ENCODE measurements at regions not wholly inside any gene's neighbourhood (a gene's known extent, or its start where the extent isn't known, plus 50 kb on each side); places are given as distances from the start of the nearest gene placed in this dataset.

- H3K4me3 ChIP-seq (ENCODE audit: low read depth in 1 of 5, low read length in 5 of 5): no peak overlapping the region
- H3K27me3 ChIP-seq (ENCODE audit: control insufficient read depth in 5 of 5, insufficient read depth in 4 of 5, low read length in 5 of 5): no peaks in the 10 kb centered on the region
- H3K36me3 ChIP-seq (ENCODE audit: control insufficient read depth in 5 of 5, insufficient read depth in 5 of 5, low read length in 5 of 5): no peaks in the 10 kb centered on the region
- H3K27ac ChIP-seq (ENCODE audit: low read depth, low read length): no peak overlapping the region
- H3K9ac ChIP-seq (ENCODE audit: low read length in 5 of 5): no peak overlapping the region
- H3K4me1 ChIP-seq (ENCODE audit: control insufficient read depth in 5 of 5, insufficient read depth in 5 of 5, low read length in 5 of 5): no peaks in the 10 kb centered on the region
- no peaks in the 10 kb centered on the region for H3K9me3 ChIP-seq (ENCODE audit: control insufficient read depth in 5 of 5, low read length in 5 of 5)
These were observed 117.4 kb upstream of the EPB41L3 start for GRCh38 chr18:5661179-5661578.

- Histone ChIP-seq H3K36me3 (ENCODE audit: control insufficient read depth in 5 of 5, insufficient read depth in 5 of 5, low read length in 5 of 5) (no peaks in the 10 kb centered on the region), H3K9ac (ENCODE audit: low read length in 5 of 5) (no peak overlapping the region), H3K27ac (ENCODE audit: low read depth, low read length) (no peak overlapping the region), H3K4me1 (ENCODE audit: control insufficient read depth in 5 of 5, insufficient read depth in 5 of 5, low read length in 5 of 5) (no peaks in the 10 kb centered on the region), H3K9me3 (ENCODE audit: control insufficient read depth in 5 of 5, low read length in 5 of 5) (no peaks in the 10 kb centered on the region), H3K4me3 (ENCODE audit: low read depth in 1 of 5, low read length in 5 of 5) (no peak overlapping the region), H3K27me3 (ENCODE audit: control insufficient read depth in 5 of 5, insufficient read depth in 4 of 5, low read length in 5 of 5) (no peaks in the 10 kb centered on the region)
These were observed 110.0 kb upstream of the EPB41L3 start for GRCh38 chr18:5653802-5654201.

GRCh38 chr18:5651736-5652135 is 107.9 kb upstream of the EPB41L3 start:
- H3K4me1 ChIP-seq (ENCODE audit: control insufficient read depth in 5 of 5, insufficient read depth in 5 of 5, low read length in 5 of 5): no peaks in the 10 kb centered on the region
- H3K9me3 ChIP-seq (ENCODE audit: control insufficient read depth in 5 of 5, low read length in 5 of 5): no peaks in the 10 kb centered on the region
- no peak overlapping the region for H3K4me3 ChIP-seq (ENCODE audit: low read depth in 1 of 5, low read length in 5 of 5)
- no peak overlapping the region for H3K27ac ChIP-seq (ENCODE audit: low read depth, low read length)
- no peaks in the 10 kb centered on the region for H3K27me3 ChIP-seq (ENCODE audit: control insufficient read depth in 5 of 5, insufficient read depth in 4 of 5, low read length in 5 of 5)
- no peaks in the 10 kb centered on the region for H3K36me3 ChIP-seq (ENCODE audit: control insufficient read depth in 5 of 5, insufficient read depth in 5 of 5, low read length in 5 of 5)
- H3K9ac ChIP-seq (ENCODE audit: low read length in 5 of 5): no peak overlapping the region

DNA sequence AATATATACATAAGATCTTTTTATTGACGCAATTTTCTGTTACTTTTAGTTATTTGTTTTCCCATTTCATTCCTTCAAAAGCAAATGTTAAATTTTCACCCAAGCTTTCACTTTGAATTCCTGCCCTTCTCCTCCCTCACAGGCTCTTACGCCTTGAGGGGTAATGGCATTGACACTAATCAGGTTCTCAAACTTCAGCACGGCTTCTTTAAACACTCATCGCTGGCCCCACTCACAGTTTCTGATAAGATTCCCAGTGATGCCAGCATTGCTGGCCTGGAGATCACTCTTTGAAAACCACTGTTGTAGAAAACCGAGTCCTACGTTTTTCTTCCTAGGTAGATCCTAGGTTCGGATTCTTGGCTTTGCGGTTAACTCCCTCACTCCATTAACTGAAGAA is 105.6 kb upstream of the EPB41L3 start:
- no peaks in the 10 kb centered on the region for H3K36me3 ChIP-seq (ENCODE audit: control insufficient read depth in 5 of 5, insufficient read depth in 5 of 5, low read length in 5 of 5)
- H3K9me3 ChIP-seq (ENCODE audit: control insufficient read depth in 5 of 5, low read length in 5 of 5): no peaks in the 10 kb centered on the region
- H3K4me1 ChIP-seq (ENCODE audit: control insufficient read depth in 5 of 5, insufficient read depth in 5 of 5, low read length in 5 of 5): no peaks in the 10 kb centered on the region
- H3K27ac ChIP-seq (ENCODE audit: low read depth, low read length): no peak overlapping the region
- no peak overlapping the region for H3K4me3 ChIP-seq (ENCODE audit: low read depth in 1 of 5, low read length in 5 of 5)
- no peak overlapping the region for H3K9ac ChIP-seq (ENCODE audit: low read length in 5 of 5)
- peaks cover 0 to 2% (median 0%) of the 10 kb centered on the region in 5 donors for H3K27me3 ChIP-seq (ENCODE audit: control insufficient read depth in 5 of 5, insufficient read depth in 4 of 5, low read length in 5 of 5)

- Histone ChIP-seq H3K4me1 (ENCODE audit: control insufficient read depth in 5 of 5, insufficient read depth in 5 of 5, low read length in 5 of 5) (no peaks in the 10 kb centered on the region), H3K4me3 (ENCODE audit: low read depth in 1 of 5, low read length in 5 of 5) (no peak overlapping the region), H3K27ac (ENCODE audit: low read depth, low read length) (no peak overlapping the region), H3K9me3 (ENCODE audit: control insufficient read depth in 5 of 5, low read length in 5 of 5) (no peaks in the 10 kb centered on the region), H3K9ac (ENCODE audit: low read length in 5 of 5) (no peak overlapping the region), H3K27me3 (ENCODE audit: control insufficient read depth in 5 of 5, insufficient read depth in 4 of 5, low read length in 5 of 5) (peaks cover 0 to 6% (median 0%) of the 10 kb centered on the region in 5 donors), H3K36me3 (ENCODE audit: control insufficient read depth in 5 of 5, insufficient read depth in 5 of 5, low read length in 5 of 5) (no peaks in the 10 kb centered on the region)
These were observed 102.9 kb upstream of the EPB41L3 start for GRCh38 chr18:5646739-5647138.

DNA sequence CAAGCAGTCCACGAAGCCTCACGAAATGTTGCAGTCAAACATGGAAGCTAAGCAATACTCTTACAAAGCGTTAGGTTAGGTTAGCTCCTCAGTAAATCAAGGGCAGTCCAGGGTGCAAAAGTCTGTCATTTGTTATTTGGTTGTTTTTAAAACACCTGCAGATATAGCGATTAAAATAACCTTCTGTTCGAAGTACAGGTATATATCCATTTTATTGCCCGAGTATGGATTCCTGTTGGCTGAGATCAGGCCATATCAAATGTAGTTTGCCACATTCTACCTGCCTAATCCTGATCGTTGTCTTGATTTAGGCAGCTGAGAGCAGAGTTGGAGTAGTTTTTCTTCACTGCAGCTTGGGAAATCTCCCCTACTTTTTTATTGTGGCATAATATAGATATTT is 99.5 kb upstream of the EPB41L3 start:
- Histone ChIP-seq H3K27me3 (ENCODE audit: control insufficient read depth in 5 of 5, insufficient read depth in 4 of 5, low read length in 5 of 5) (peaks cover 0 to 6% (median 0%) of the 10 kb centered on the region in 5 donors), H3K27ac (ENCODE audit: low read depth, low read length) (no peak overlapping the region), H3K4me3 (ENCODE audit: low read depth in 1 of 5, low read length in 5 of 5) (no peak overlapping the region), H3K36me3 (ENCODE audit: control insufficient read depth in 5 of 5, insufficient read depth in 5 of 5, low read length in 5 of 5) (no peaks in the 10 kb centered on the region), H3K4me1 (ENCODE audit: control insufficient read depth in 5 of 5, insufficient read depth in 5 of 5, low read length in 5 of 5) (no peaks in the 10 kb centered on the region), H3K9me3 (ENCODE audit: control insufficient read depth in 5 of 5, low read length in 5 of 5) (no peaks in the 10 kb centered on the region), H3K9ac (ENCODE audit: low read length in 5 of 5) (no peak overlapping the region)

- H3K27me3 ChIP-seq (ENCODE audit: control insufficient read depth in 5 of 5, insufficient read depth in 4 of 5, low read length in 5 of 5): peaks cover 0 to 6% (median 0%) of the 10 kb centered on the region in 5 donors
- no peaks in the 10 kb centered on the region for H3K9me3 ChIP-seq (ENCODE audit: control insufficient read depth in 5 of 5, low read length in 5 of 5)
- H3K27ac ChIP-seq (ENCODE audit: low read depth, low read length): no peak overlapping the region
- H3K9ac ChIP-seq (ENCODE audit: low read length in 5 of 5): no peak overlapping the region
- H3K36me3 ChIP-seq (ENCODE audit: control insufficient read depth in 5 of 5, insufficient read depth in 5 of 5, low read length in 5 of 5): no peaks in the 10 kb centered on the region
- H3K4me1 ChIP-seq (ENCODE audit: control insufficient read depth in 5 of 5, insufficient read depth in 5 of 5, low read length in 5 of 5): no peaks in the 10 kb centered on the region
- H3K4me3 ChIP-seq (ENCODE audit: low read depth in 1 of 5, low read length in 5 of 5): no peak overlapping the region
These were observed 97.1 kb upstream of the EPB41L3 start for GRCh38 chr18:5640939-5641338.

DNA sequence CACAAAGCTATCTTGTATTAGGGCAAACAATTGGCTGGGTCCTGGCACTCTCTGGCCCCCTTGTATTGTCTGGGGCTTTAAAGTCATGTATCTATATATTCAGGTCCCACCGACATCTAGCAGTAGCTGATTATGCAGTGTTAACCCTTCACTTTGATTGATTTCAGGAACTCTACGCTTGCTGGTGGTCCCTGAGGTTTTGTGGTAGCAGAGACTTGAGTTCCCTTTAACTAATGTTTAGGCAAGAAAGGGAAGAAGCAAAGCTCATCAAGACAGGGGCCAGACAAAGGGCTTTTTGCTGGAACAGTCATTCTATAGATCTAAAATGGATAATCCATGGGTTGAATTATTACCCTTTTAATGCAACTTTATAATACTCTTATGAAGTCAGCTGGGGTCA is 95.3 kb upstream of the EPB41L3 start:
- H3K4me3 ChIP-seq (ENCODE audit: low read depth in 1 of 5, low read length in 5 of 5): no peak overlapping the region
- no peak overlapping the region for H3K27ac ChIP-seq (ENCODE audit: low read depth, low read length)
- H3K9ac ChIP-seq (ENCODE audit: low read length in 5 of 5): no peak overlapping the region
- no peaks in the 10 kb centered on the region for H3K9me3 ChIP-seq (ENCODE audit: control insufficient read depth in 5 of 5, low read length in 5 of 5)
- no peaks in the 10 kb centered on the region for H3K36me3 ChIP-seq (ENCODE audit: control insufficient read depth in 5 of 5, insufficient read depth in 5 of 5, low read length in 5 of 5)
- H3K27me3 ChIP-seq (ENCODE audit: control insufficient read depth in 5 of 5, insufficient read depth in 4 of 5, low read length in 5 of 5): peaks cover 0 to under 1% (median 0%) of the 10 kb centered on the region in 5 donors
- no peaks in the 10 kb centered on the region for H3K4me1 ChIP-seq (ENCODE audit: control insufficient read depth in 5 of 5, insufficient read depth in 5 of 5, low read length in 5 of 5)

DNA sequence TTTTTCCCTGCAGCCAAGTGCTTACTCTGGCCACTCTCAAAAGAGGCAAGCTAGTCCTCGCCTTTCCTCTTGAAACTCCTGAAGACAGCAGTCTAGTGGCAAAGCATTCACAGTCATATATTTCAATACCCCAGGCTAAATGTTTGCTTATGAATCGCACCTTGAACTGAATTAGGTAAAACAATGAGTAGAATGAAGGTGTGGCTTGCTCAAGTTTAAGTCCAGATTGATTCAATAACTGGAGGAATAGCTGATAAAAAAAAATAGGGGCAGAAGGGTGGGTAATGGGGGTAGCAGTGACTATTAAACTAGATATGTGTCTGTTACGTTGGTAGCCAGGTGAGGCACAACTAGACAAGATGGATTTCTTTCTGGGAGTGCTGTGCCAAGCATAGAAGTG is 88.2 kb upstream of the EPB41L3 start:
- Histone ChIP-seq H3K9ac (ENCODE audit: low read length in 5 of 5) (no peak overlapping the region), H3K27me3 (ENCODE audit: control insufficient read depth in 5 of 5, insufficient read depth in 4 of 5, low read length in 5 of 5) (no peaks in the 10 kb centered on the region), H3K4me1 (ENCODE audit: control insufficient read depth in 5 of 5, insufficient read depth in 5 of 5, low read length in 5 of 5) (peaks cover 0 to 32% (median 19%) of the 10 kb centered on the region in 5 donors), H3K4me3 (ENCODE audit: low read depth in 1 of 5, low read length in 5 of 5) (no peak overlapping the region), H3K27ac (ENCODE audit: low read depth, low read length) (no peak overlapping the region), H3K9me3 (ENCODE audit: control insufficient read depth in 5 of 5, low read length in 5 of 5) (no peaks in the 10 kb centered on the region), H3K36me3 (ENCODE audit: control insufficient read depth in 5 of 5, insufficient read depth in 5 of 5, low read length in 5 of 5) (no peaks in the 10 kb centered on the region)

DNA sequence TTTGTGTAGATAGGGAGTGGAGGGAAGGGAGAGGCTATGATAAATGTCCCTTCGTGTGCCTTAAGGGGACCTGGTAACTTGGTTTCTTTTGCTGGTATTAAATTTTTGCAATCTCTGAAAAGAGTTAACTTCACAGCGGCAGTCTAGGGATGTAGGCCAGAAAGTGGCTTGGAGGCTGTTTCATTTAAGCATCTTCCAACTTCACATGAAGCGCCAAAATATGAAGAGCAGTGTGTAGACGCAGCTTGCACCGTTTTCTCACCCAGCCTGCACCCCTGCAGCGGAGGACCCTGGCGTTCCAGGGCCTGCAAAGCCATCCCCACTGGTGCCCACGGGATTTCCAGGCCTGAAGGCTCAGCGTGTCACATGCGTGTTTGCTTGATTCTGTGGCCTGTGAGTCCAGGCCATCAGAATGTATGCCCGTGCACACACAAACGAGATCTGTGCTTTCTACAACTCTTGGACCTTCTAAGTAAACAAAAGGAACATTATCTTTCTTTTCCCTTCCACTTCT is 87.2 kb upstream of the EPB41L3 start:
- Histone ChIP-seq H3K4me3 (ENCODE audit: low read depth in 1 of 5, low read length in 5 of 5) (peak overlapping the region; percentile 53 to 89 (median 75)), H3K9me3 (ENCODE audit: control insufficient read depth in 5 of 5, low read length in 5 of 5) (no peaks in the 10 kb centered on the region), H3K27ac (ENCODE audit: low read depth, low read length) (no peak overlapping the region), H3K9ac (ENCODE audit: low read length in 5 of 5) (peak overlapping the region in 2 of 5 donors; percentile 30 to 64), H3K4me1 (ENCODE audit: control insufficient read depth in 5 of 5, insufficient read depth in 5 of 5, low read length in 5 of 5) (peaks cover 0 to 33% (median 21%) of the 10 kb centered on the region in 5 donors), H3K36me3 (ENCODE audit: control insufficient read depth in 5 of 5, insufficient read depth in 5 of 5, low read length in 5 of 5) (no peaks in the 10 kb centered on the region), H3K27me3 (ENCODE audit: control insufficient read depth in 5 of 5, insufficient read depth in 4 of 5, low read length in 5 of 5) (no peaks in the 10 kb centered on the region)
